CD4-positive, alpha-beta T cell treated with Interferon alpha-2 for 1 hour (primary cell): ENCODE measurements at regions not wholly inside any gene's neighbourhood (a gene's known extent, or its start where the extent isn't known, plus 50 kb on each side); places are given as distances from the start of the nearest gene placed in this dataset.
"Not testable (repeated sequence)": the region's sequence is repeated elsewhere in the genome, so short reads cannot be mapped to it uniquely, and the experiment has no call there.

Source experiments
- DNase-seq, 2 donors: peaks; one replicate each; pipeline ENCODE4 v3.0.0-alpha.2; 2020 to 2022

GRCh38 chr4:18602610-18603009, 581.1 kb upstream of the LCORL start:
- DNase-seq = not testable (repeated sequence)

- DNase-seq = peak; percentile 35 to 69
These were observed 571.9 kb upstream of the LCORL start for GRCh38 chr4:18593297-18594002.

GRCh38 chr4:18582841-18583240, 561.3 kb upstream of the LCORL start:
- DNase-seq = no peak

- DNase-seq = no peak
These were observed 556.8 kb upstream of the LCORL start for GRCh38 chr4:18578307-18578706.

- no peak for DNase-seq
These were observed 550.9 kb upstream of the LCORL start for GRCh38 chr4:18572481-18572880.

- DNase-seq = no peak
These were observed 549.8 kb upstream of the LCORL start for GRCh38 chr4:18571301-18571761.

GRCh38 chr4:18570370-18570769, 548.8 kb upstream of the LCORL start:
- no peak for DNase-seq

- DNase-seq = no peak
These were observed 547.0 kb upstream of the LCORL start for GRCh38 chr4:18568600-18568999.

- DNase-seq = no peak
These were observed 545.6 kb upstream of the LCORL start for GRCh38 chr4:18566970-18567799.

- DNase-seq = no peak
These were observed 537.9 kb upstream of the LCORL start for GRCh38 chr4:18559492-18559891.

- no peak for DNase-seq
These were observed 534.8 kb upstream of the LCORL start for GRCh38 chr4:18556402-18556801.

GRCh38 chr4:18540349-18540748, 518.8 kb upstream of the LCORL start:
- DNase-seq = no peak

- DNase-seq = no peak
These were observed 516.6 kb upstream of the LCORL start for GRCh38 chr4:18538121-18538520.

GRCh38 chr4:18536428-18536827, 514.9 kb upstream of the LCORL start:
- no peak for DNase-seq

GRCh38 chr4:18535948-18536347, 514.4 kb upstream of the LCORL start:
- DNase-seq = no peak

GRCh38 chr4:18533262-18533775, 511.8 kb upstream of the LCORL start:
- no peak for DNase-seq

- DNase-seq = no peak
These were observed 510.2 kb upstream of the LCORL start for GRCh38 chr4:18531731-18532130.

- no peak for DNase-seq
These were observed 507.9 kb upstream of the LCORL start for GRCh38 chr4:18529482-18529881.

- DNase-seq = no peak
These were observed 503.1 kb upstream of the LCORL start for GRCh38 chr4:18524667-18525066.

- no peak for DNase-seq
These were observed 496.5 kb upstream of the LCORL start for GRCh38 chr4:18518098-18518497.

- DNase-seq = no peak
These were observed 492.3 kb upstream of the LCORL start for GRCh38 chr4:18513861-18514260.

- DNase-seq = no peak
These were observed 491.2 kb upstream of the LCORL start for GRCh38 chr4:18512718-18513117.

- no peak for DNase-seq
These were observed 490.2 kb upstream of the LCORL start for GRCh38 chr4:18511727-18512126.

GRCh38 chr4:18508786-18509185, 487.2 kb upstream of the LCORL start:
- no peak for DNase-seq
